ENCODE measurements at regions not wholly inside any gene's neighbourhood (a gene's known extent, or its start where the extent isn't known, plus 50 kb on each side); places are given as distances from the start of the nearest gene placed in this dataset.

DNA sequence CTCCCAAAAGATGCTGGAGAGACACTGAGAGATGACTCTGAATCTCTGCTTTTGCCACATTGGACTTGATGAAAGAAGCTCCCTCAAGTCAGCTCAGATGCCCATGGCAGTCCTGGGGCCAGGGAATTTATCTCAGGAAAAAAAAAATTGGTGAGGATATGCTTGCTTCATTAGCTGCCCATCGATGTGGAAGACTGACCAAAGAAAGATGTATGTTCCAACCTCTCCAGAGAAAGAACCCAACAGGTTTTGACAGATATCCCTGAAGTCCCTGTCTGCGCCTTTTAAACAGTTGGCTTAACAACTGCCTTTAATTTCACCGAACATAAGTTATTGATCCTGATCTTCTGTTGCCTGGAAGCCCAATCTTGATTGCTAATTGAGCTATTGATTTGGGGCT is 137.4 kb downstream of the TMEM114 start:
- TF ChIP-seq, protein P1, sequence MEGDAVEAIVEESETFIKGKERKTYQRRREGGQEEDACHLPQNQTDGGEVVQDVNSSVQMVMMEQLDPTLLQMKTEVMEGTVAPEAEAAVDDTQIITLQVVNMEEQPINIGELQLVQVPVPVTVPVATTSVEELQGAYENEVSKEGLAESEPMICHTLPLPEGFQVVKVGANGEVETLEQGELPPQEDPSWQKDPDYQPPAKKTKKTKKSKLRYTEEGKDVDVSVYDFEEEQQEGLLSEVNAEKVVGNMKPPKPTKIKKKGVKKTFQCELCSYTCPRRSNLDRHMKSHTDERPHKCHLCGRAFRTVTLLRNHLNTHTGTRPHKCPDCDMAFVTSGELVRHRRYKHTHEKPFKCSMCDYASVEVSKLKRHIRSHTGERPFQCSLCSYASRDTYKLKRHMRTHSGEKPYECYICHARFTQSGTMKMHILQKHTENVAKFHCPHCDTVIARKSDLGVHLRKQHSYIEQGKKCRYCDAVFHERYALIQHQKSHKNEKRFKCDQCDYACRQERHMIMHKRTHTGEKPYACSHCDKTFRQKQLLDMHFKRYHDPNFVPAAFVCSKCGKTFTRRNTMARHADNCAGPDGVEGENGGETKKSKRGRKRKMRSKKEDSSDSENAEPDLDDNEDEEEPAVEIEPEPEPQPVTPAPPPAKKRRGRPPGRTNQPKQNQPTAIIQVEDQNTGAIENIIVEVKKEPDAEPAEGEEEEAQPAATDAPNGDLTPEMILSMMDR (IDR thresholded peaks at IDR 0.05), result no peak
- no peak overlapping the region for H3K27ac ChIP-seq
- H3K4me3 ChIP-seq, result no peak overlapping the region
- no peaks in the 10 kb centered on the region for H3K27me3 ChIP-seq
- peaks cover 0 to 6% of the 10 kb centered on the region in 2 donors for H3K9me3 ChIP-seq
- intact Hi-C loops (cut with DNase I), result no loop called here
- no peaks in the 10 kb centered on the region for H3K36me3 ChIP-seq
- no peaks in the 10 kb centered on the region for H3K4me1 ChIP-seq
- no peak for DNase-seq (ENCODE audit: low spot score in 2 of 2)

DNA sequence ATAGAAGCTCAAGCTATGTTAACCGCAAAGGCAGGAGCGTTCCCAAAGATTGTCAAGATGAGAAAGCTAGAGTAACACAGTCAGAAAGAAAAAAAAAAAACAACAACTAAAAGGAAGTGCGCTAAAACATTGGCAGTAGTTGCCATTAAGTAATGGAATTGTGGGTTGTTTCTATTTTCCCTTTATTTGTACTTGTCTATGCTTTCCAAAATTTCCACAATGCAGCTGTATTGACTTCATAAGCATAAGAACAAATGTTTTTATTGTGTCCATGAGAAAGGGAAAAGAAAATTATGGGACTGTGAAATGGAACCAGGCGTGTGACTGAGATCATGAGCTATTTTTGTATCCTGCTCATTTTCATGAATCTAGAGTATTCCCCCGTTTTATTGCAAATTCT is 153.4 kb downstream of the TMEM114 start:
- no peaks in the 10 kb centered on the region for H3K9me3 ChIP-seq
- no peak overlapping the region for H3K27ac ChIP-seq
- H3K4me1 ChIP-seq, result no peaks in the 10 kb centered on the region
- no peak overlapping the region for H3K4me3 ChIP-seq
- H3K36me3 ChIP-seq, result no peaks in the 10 kb centered on the region
- no peaks in the 10 kb centered on the region for H3K27me3 ChIP-seq
- TF ChIP-seq, protein P1 (IDR thresholded peaks at IDR 0.05), result no peak
- intact Hi-C loops (cut with DNase I), result no loop called here
- no peak for DNase-seq (ENCODE audit: low spot score in 2 of 2)

DNA sequence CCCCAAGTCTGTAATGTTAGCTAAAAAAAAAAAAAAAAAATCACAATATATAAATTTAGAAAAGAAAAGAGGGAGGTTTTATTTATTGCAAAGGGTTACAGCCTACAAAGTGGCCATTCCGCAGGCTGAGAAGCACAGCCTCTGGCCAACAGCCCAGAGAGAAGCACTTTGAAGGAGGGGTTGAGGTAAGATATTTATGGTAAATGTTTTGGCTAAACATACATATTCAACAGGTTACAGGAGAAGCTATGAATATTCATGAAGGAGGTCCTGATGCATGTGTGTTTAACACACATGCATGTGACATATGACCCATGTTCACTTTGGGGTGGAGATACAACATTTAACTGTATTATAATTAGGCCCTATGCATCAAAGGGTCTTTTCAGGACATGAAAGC is 158.5 kb downstream of the TMEM114 start:
- TF ChIP-seq, protein P1 (IDR thresholded peaks at IDR 0.05), result no peak
- intact Hi-C loops (cut with DNase I), result no loop called here
- no peaks in the 10 kb centered on the region for H3K36me3 ChIP-seq
- no peaks in the 10 kb centered on the region for H3K4me1 ChIP-seq
- no peak for DNase-seq (ENCODE audit: low spot score in 2 of 2)
- no peaks in the 10 kb centered on the region for H3K27me3 ChIP-seq
- no peak overlapping the region for H3K4me3 ChIP-seq
- H3K27ac ChIP-seq, result no peak overlapping the region
- no peaks in the 10 kb centered on the region for H3K9me3 ChIP-seq

DNA sequence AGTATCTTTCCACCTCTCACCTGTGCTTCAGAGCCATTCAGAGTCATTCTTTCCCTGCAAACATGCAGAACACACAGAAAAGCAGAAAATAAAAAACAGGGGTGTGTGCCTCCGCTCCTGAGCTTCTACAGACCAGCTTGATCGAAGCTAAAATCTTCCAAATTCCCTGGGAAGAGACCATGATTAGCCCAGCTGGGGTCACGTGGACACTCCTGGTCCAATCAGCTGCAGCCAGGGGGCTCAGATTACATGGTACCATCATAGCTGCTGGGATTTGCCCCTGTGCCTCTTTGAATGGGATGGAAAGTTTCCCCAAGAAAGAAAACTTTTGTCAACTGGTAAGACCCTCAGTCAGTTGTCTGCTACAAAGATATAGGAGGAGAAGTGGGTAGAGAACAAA is 159.9 kb downstream of the TMEM114 start:
- Histone ChIP-seq H3K9me3 (no peaks in the 10 kb centered on the region), H3K27me3 (no peaks in the 10 kb centered on the region), H3K4me1 (no peaks in the 10 kb centered on the region), H3K4me3 (no peak overlapping the region), H3K27ac (no peak overlapping the region), H3K36me3 (no peaks in the 10 kb centered on the region)
- intact Hi-C loops (cut with DNase I), result no loop called here
- DNase-seq (ENCODE audit: low spot score in 2 of 2), result no peak
- TF ChIP-seq, protein P1 (IDR thresholded peaks at IDR 0.05), result no peak

DNA sequence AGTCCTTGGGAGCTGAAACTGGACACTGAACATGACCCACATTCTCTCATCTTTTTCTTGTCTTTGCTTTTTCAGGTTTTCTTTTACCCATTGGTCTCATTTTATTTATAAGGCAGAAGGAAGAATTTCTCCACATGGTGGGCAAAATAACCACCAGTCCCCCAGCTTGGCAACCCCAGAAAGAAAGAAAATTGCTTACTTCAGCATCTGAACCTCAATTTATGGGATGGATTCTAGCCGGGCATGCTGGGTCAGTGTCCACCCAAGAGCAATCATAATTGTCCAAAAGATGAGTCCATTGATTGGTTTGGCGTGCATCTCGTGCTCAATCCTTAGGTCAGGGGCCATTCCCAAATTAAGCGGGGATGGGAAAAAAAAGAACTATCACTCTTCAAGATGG is 163.7 kb downstream of the TMEM114 start:
- no peaks in the 10 kb centered on the region for H3K27me3 ChIP-seq
- no peak overlapping the region for H3K4me3 ChIP-seq
- no peaks in the 10 kb centered on the region for H3K36me3 ChIP-seq
- no peaks in the 10 kb centered on the region for H3K4me1 ChIP-seq
- H3K9me3 ChIP-seq, result no peaks in the 10 kb centered on the region
- TF ChIP-seq, protein P1 (IDR thresholded peaks at IDR 0.05), result no peak
- no peak overlapping the region for H3K27ac ChIP-seq
- intact Hi-C loops (cut with DNase I), result no loop called here
- DNase-seq (ENCODE audit: low spot score in 2 of 2), result no peak

DNA sequence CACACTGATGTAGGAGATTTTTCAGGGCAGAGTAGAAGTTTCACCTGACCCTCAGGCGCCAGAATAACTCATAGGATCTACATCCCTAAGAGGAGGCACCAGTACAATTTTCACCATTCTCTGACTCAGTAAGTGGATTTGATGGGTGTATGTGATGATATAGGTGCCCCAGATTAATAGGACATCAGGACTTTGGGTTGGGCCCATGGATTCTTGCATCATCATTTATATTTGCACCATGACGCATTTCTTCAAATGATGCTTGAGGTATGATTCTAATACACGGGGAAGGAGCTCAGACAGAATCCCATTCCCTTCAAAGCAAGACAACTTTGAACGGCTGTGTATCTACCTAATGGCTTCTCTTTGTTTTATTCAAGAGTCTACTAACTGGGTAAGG is 173.2 kb downstream of the TMEM114 start:
- H3K27me3 ChIP-seq, result no peaks in the 10 kb centered on the region
- no peaks in the 10 kb centered on the region for H3K4me1 ChIP-seq
- no peak for DNase-seq (ENCODE audit: low spot score in 2 of 2)
- H3K27ac ChIP-seq, result no peak overlapping the region
- TF ChIP-seq, protein P1 (IDR thresholded peaks at IDR 0.05), result no peak
- no peaks in the 10 kb centered on the region for H3K9me3 ChIP-seq
- H3K4me3 ChIP-seq, result no peak overlapping the region
- no peaks in the 10 kb centered on the region for H3K36me3 ChIP-seq
- intact Hi-C loops (cut with DNase I), result no loop called here
